ENCODE measurements at regions not wholly inside any gene's neighbourhood (a gene's known extent, or its start where the extent isn't known, plus 50 kb on each side); places are given as distances from the start of the nearest gene placed in this dataset.

DNA sequence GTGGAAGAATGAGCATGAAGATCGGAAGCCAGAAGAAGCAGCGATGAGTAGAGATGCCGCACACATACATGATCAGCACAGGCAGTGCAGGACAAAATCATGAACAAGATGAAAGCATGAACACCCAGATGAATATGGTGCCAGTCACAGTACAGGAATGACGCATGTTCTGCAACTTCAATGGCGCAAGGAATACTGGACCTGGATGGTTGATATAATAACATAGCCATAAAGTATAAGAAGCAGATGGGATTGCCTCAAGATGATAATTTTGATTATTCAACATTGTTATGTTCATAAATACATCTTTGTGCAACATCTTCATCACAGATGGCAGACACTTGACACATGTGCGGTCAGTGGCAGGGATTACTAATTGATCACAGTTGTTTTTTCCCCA is 59.7 kb upstream of the SLCO3A1 start:
- TF ChIP-seq POLR2A (IDR thresholded peaks at IDR 0.05; ENCODE audit: borderline replicate concordance, extremely low read depth, insufficient read depth, insufficient read length) (no peak), CTCF (IDR thresholded peaks at IDR 0.05 in 2 of 3, conservative IDR thresholded peaks at IDR 0.05 in 1 of 3; ENCODE audit: borderline replicate concordance in 1 of 3, insufficient read depth in 1 of 3, low read depth in 2 of 3, low read length in 2 of 3) (no peak), SRF (IDR thresholded peaks at IDR 0.05; ENCODE audit: low read depth) (no peak), SIN3A (IDR thresholded peaks at IDR 0.05; ENCODE audit: low read depth) (no peak), TCF7L2 (IDR thresholded peaks at IDR 0.05; ENCODE audit: borderline replicate concordance, extremely low read depth, insufficient read depth, insufficient read length) (no peak), FOSL1 (IDR thresholded peaks at IDR 0.05; ENCODE audit: low read depth) (no peak), JUND (IDR thresholded peaks at IDR 0.05) (no peak)
- TF ChIP-seq, protein P1, sequence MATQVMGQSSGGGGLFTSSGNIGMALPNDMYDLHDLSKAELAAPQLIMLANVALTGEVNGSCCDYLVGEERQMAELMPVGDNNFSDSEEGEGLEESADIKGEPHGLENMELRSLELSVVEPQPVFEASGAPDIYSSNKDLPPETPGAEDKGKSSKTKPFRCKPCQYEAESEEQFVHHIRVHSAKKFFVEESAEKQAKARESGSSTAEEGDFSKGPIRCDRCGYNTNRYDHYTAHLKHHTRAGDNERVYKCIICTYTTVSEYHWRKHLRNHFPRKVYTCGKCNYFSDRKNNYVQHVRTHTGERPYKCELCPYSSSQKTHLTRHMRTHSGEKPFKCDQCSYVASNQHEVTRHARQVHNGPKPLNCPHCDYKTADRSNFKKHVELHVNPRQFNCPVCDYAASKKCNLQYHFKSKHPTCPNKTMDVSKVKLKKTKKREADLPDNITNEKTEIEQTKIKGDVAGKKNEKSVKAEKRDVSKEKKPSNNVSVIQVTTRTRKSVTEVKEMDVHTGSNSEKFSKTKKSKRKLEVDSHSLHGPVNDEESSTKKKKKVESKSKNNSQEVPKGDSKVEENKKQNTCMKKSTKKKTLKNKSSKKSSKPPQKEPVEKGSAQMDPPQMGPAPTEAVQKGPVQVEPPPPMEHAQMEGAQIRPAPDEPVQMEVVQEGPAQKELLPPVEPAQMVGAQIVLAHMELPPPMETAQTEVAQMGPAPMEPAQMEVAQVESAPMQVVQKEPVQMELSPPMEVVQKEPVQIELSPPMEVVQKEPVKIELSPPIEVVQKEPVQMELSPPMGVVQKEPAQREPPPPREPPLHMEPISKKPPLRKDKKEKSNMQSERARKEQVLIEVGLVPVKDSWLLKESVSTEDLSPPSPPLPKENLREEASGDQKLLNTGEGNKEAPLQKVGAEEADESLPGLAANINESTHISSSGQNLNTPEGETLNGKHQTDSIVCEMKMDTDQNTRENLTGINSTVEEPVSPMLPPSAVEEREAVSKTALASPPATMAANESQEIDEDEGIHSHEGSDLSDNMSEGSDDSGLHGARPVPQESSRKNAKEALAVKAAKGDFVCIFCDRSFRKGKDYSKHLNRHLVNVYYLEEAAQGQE (IDR thresholded peaks at IDR 0.05; ENCODE audit: low read depth) = no peak
- TF ChIP-seq, protein P2, sequence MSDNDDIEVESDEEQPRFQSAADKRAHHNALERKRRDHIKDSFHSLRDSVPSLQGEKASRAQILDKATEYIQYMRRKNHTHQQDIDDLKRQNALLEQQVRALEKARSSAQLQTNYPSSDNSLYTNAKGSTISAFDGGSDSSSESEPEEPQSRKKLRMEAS (IDR thresholded peaks at IDR 0.05) = no peak

All from HCT116 (cell line).